ENCODE measurements at regions not wholly inside any gene's neighbourhood (a gene's known extent, or its start where the extent isn't known, plus 50 kb on each side); places are given as distances from the start of the nearest gene placed in this dataset.
"Not testable (repeated sequence)": the region's sequence is repeated elsewhere in the genome, so short reads cannot be mapped to it uniquely, and the experiment has no call there.

GRCh38 chr15:21267226-21267625 is 173.1 kb downstream of the POTEB3 start:
- Histone ChIP-seq H3K36me3 (ENCODE audit: control insufficient read depth, insufficient read depth, low read length) (no peaks in the 10 kb centered on the region), H3K9ac (ENCODE audit: insufficient read depth in 1 of 2, low read depth in 2 of 2, low read length in 2 of 2) (no peak overlapping the region), H3K27ac (ENCODE audit: extremely low read depth, low read depth, low read length) (no peak overlapping the region), H4K20me1 (replicated peaks; ENCODE audit: control insufficient read depth, insufficient read depth, low read length) (no peaks in the 10 kb centered on the region), H3K4me2 (ENCODE audit: insufficient read depth, low read length) (no peak overlapping the region), H3K9me3 (replicated peaks; ENCODE audit: control insufficient read depth, insufficient read depth, low read depth, low read length) (no peaks in the 10 kb centered on the region), H3K27me3 (ENCODE audit: control insufficient read depth in 2 of 2, insufficient read depth in 2 of 2, low read length in 2 of 2) (peaks cover 2 to 5% of the 10 kb centered on the region in 2 experiments; a peak in 2 of 5 replicates), H3K4me1 (replicated peaks in 1 of 2; ENCODE audit: control insufficient read depth in 2 of 2, insufficient read depth in 2 of 2, low read length in 2 of 2) (peaks cover 0 to 5% of the 10 kb centered on the region in 2 experiments; a peak in 1 of 5 replicates), H2AFZ (ENCODE audit: low read depth, low read length) (no peak overlapping the region), H3K9me1 (ENCODE audit: control insufficient read depth, insufficient read depth, low read length) (no peaks in the 10 kb centered on the region), H3K4me3 (no peak overlapping the region), H3K79me2 (ENCODE audit: control insufficient read depth, insufficient read depth, low read length) (no peaks in the 10 kb centered on the region)
- ChIA-PET POLR2A (no interaction called here), CTCF (ENCODE audit: low intra/inter-chr PET ratio) (no interaction called here)
- ATAC-seq (no peak), FAIRE-seq (no peak), DNase-seq (ENCODE audit: extremely low read depth in 1 of 4, low spot score in 3 of 4) (no peak)
- TF ChIP-seq SAFB2 (IDR thresholded peaks at IDR 0.05; ENCODE audit: borderline replicate concordance, low read depth, low read length, severe bottlenecking) (no peak), NCOA6 (IDR thresholded peaks at IDR 0.05) (no peak), ARNT (IDR thresholded peaks at IDR 0.05) (no peak), RHOXF2B (CRISPR knock-in tag; conservative IDR thresholded peaks at IDR 0.05) (no peak), FOSL1 (tag; conservative IDR thresholded peaks at IDR 0.05) (no peak), CREM (IDR thresholded peaks at IDR 0.05; ENCODE audit: low read depth) (no peak), ZNF384 (IDR thresholded peaks at IDR 0.05; ENCODE audit: low read depth, low read length) (no peak), RBM15 (IDR thresholded peaks at IDR 0.05; ENCODE audit: insufficient read depth, low read length) (no peak), E2F6 (IDR thresholded peaks at IDR 0.05; ENCODE audit: borderline replicate concordance in 1 of 2, extremely low read depth in 1 of 2, insufficient read depth in 1 of 2, insufficient read length in 1 of 2, low read depth in 1 of 2, low read length in 1 of 2, poor library complexity in 1 of 2, severe bottlenecking in 1 of 2) (no peak), ARHGAP35 (IDR thresholded peaks at IDR 0.05; ENCODE audit: partially characterized antibody) (no peak), SMAD3 (CRISPR knock-in tag; conservative IDR thresholded peaks at IDR 0.05) (no peak), SNRNP70 (optimal IDR thresholded peaks at IDR 0.05; ENCODE audit: low read depth, low read length) (no peak), SIX5 (IDR thresholded peaks at IDR 0.05; ENCODE audit: borderline replicate concordance in 1 of 2, insufficient read depth in 1 of 2, low read depth in 1 of 2, low read length in 2 of 2) (no peak), CBFA2T3 (IDR thresholded peaks at IDR 0.05) (no peak), ZNF347 (CRISPR knock-in tag; IDR thresholded peaks at IDR 0.05; ENCODE audit: low read depth) (no peak), CAMTA2 (CRISPR knock-in tag; conservative IDR thresholded peaks at IDR 0.05) (no peak), STAT5A (IDR thresholded peaks at IDR 0.05; ENCODE audit: borderline replicate concordance, low read length) (no peak), NFIX (CRISPR knock-in tag; IDR thresholded peaks at IDR 0.05; ENCODE audit: low read depth) (no peak), HDAC6 (IDR thresholded peaks at IDR 0.05; ENCODE audit: low read depth, low read length) (no peak), BACH1 (tag; IDR thresholded peaks at IDR 0.05) (no peak)
- intact Hi-C loops (cut with micrococcal nuclease) = no loop called here
- no TSS peak for BruUV-seq (replicated peaks)
- whole genome bisulfite sequencing (ENCODE audit: insufficient coverage, low coverage, missing lambda C conversion rate) = 0% methylated on average over 2 of the region's 2 CpGs
- in situ Hi-C loops (cut with MboI) = loop anchor here (10.0 to 25.0 kb wide), 4 partner anchors 470 to 1205 kb away; no protein-coding TSS in a partner anchor

DNA sequence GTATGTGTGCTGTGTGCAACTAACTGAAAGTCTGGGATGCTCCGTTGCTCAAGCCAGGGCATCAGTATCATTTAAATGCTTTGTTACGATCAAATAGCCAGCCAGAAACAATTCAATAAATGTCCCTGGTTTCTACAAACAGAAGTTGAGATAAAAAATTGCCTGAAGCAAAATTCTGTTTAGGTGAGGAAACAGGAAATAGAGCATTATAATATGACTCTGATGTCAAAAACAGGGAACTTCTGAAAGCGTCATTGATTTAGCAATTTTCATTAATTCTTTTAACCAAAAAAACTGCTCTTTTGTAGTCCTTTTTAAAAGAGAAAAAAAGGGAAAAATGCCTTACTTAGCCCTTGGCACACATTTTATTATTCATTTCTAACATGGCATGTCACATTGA is 174.7 kb downstream of the POTEB3 start:
- H3K79me2 ChIP-seq (ENCODE audit: control insufficient read depth, insufficient read depth, low read length); H4K20me1 ChIP-seq (replicated peaks; ENCODE audit: control insufficient read depth, insufficient read depth, low read length); DNase-seq (ENCODE audit: extremely low read depth in 1 of 4, low spot score in 3 of 4); H3K9me1 ChIP-seq (ENCODE audit: control insufficient read depth, insufficient read depth, low read length); H2AFZ ChIP-seq (ENCODE audit: low read depth, low read length); H3K36me3 ChIP-seq (ENCODE audit: control insufficient read depth, insufficient read depth, low read length); intact Hi-C loops (cut with micrococcal nuclease); H3K4me3 ChIP-seq; BruUV-seq (replicated peaks); H3K4me1 ChIP-seq (replicated peaks in 1 of 2; ENCODE audit: control insufficient read depth in 2 of 2, insufficient read depth in 2 of 2, low read length in 2 of 2); H3K9me3 ChIP-seq (replicated peaks; ENCODE audit: control insufficient read depth, insufficient read depth, low read depth, low read length); H3K9ac ChIP-seq (ENCODE audit: insufficient read depth in 1 of 2, low read depth in 2 of 2, low read length in 2 of 2); FAIRE-seq; CTCF ChIA-PET (ENCODE audit: low intra/inter-chr PET ratio); POLR2A ChIA-PET; H3K4me2 ChIP-seq (ENCODE audit: insufficient read depth, low read length); ATAC-seq; H3K27ac ChIP-seq (ENCODE audit: extremely low read depth, low read depth, low read length): not testable (repeated sequence)
- in situ Hi-C loops (cut with MboI) = loop anchor here (10.0 to 25.0 kb wide), 4 partner anchors 472 to 1203 kb away; no protein-coding TSS in a partner anchor
- 1% methylated on average over 3 of the region's 3 CpGs for WGBS (ENCODE audit: insufficient coverage, low coverage, missing lambda C conversion rate)
- peaks cover 10 to 21% of the 10 kb centered on the region in 2 experiments; a peak in 3 of 5 replicates for H3K27me3 ChIP-seq (ENCODE audit: control insufficient read depth in 2 of 2, insufficient read depth in 2 of 2, low read length in 2 of 2)
